ENCODE measurements at regions not wholly inside any gene's neighbourhood (a gene's known extent, or its start where the extent isn't known, plus 50 kb on each side); places are given as distances from the start of the nearest gene placed in this dataset.
"Not testable (repeated sequence)": the region's sequence is repeated elsewhere in the genome, so short reads cannot be mapped to it uniquely, and the experiment has no call there.

- no peak for DNase-seq
Measured at GRCh38 chr9:18237776-18238175, 236.2 kb upstream of the ADAMTSL1 start.

GRCh38 chr9:18238254-18238653, 235.7 kb upstream of the ADAMTSL1 start:
- DNase-seq = no peak

GRCh38 chr9:18238752-18239447, 235.1 kb upstream of the ADAMTSL1 start:
- no peak for DNase-seq

- DNase-seq = no peak
Measured at GRCh38 chr9:18240213-18240612, 233.7 kb upstream of the ADAMTSL1 start.

GRCh38 chr9:18245911-18246310, 228.0 kb upstream of the ADAMTSL1 start:
- DNase-seq = no peak

GRCh38 chr9:18250053-18250452, 223.9 kb upstream of the ADAMTSL1 start:
- no peak for DNase-seq

- no peak for DNase-seq
Measured at GRCh38 chr9:18253950-18254349, 220.0 kb upstream of the ADAMTSL1 start.

GRCh38 chr9:18255158-18255629, 218.8 kb upstream of the ADAMTSL1 start:
- DNase-seq = peak; percentile 21 to 64

GRCh38 chr9:18255747-18256146, 218.2 kb upstream of the ADAMTSL1 start:
- DNase-seq = no peak

GRCh38 chr9:18256568-18256967, 217.4 kb upstream of the ADAMTSL1 start:
- no peak for DNase-seq

- peak; percentile 9 to 24 for DNase-seq
Measured at GRCh38 chr9:18260521-18260920, 213.4 kb upstream of the ADAMTSL1 start.

- DNase-seq = no peak
Measured at GRCh38 chr9:18261181-18261580, 212.8 kb upstream of the ADAMTSL1 start.

GRCh38 chr9:18263377-18263776, 210.6 kb upstream of the ADAMTSL1 start:
- DNase-seq = no peak

GRCh38 chr9:18268381-18268780, 205.6 kb upstream of the ADAMTSL1 start:
- no peak for DNase-seq

- DNase-seq = no peak
Measured at GRCh38 chr9:18269561-18269960, 204.4 kb upstream of the ADAMTSL1 start.

- DNase-seq = no peak
Measured at GRCh38 chr9:18274693-18275092, 199.3 kb upstream of the ADAMTSL1 start.

- DNase-seq = no peak
Measured at GRCh38 chr9:18275313-18275990, 198.5 kb upstream of the ADAMTSL1 start.

GRCh38 chr9:18281291-18281690, 192.7 kb upstream of the ADAMTSL1 start:
- no peak for DNase-seq

GRCh38 chr9:18294229-18294628, 179.7 kb upstream of the ADAMTSL1 start:
- no peak for DNase-seq

GRCh38 chr9:18296702-18297055, 177.3 kb upstream of the ADAMTSL1 start:
- no peak for DNase-seq

GRCh38 chr9:18297056-18297841, 176.7 kb upstream of the ADAMTSL1 start:
- no peak for DNase-seq

- no peak for DNase-seq
Measured at GRCh38 chr9:18299449-18299848, 174.5 kb upstream of the ADAMTSL1 start.

GRCh38 chr9:18305167-18305806, 168.7 kb upstream of the ADAMTSL1 start:
- not testable (repeated sequence) for DNase-seq

Data from SHP77 (cell line).